Activated CD4-positive, alpha-beta T cell treated with anti-CD3 and anti-CD28 coated beads, Interleukin-2, amount 50 U/mL, for 48 hours (primary cell): ENCODE measurements at regions not wholly inside any gene's neighbourhood (a gene's known extent, or its start where the extent isn't known, plus 50 kb on each side); places are given as distances from the start of the nearest gene placed in this dataset.

ENCODE experiments used
- DNase-seq, 2 experiments: peaks; one replicate each; pipeline ENCODE4 v3.0.0-alpha.2; 2020

DNA sequence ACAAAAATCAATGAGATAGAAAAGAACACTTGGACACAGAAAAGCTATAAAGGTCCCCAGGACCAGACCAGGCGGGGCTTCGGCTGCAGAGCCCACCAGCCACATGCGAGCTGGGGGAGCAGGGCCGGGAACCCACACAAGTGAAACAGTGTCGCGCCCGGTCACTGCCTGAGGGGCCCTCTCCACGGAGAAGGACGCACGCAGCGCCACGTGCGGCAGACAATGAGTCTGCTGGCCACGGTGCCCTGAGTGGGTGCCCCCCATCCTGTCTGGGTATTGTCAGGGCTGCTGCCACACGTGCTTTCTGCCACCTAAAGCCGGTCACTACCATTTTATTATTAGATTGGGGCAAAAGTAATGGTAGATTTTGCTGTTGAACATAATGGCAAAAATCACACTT is 207.9 kb upstream of the HDAC4 start:
- DNase-seq, result no peak

GRCh38 chr2:239608260-239608659 is 207.4 kb upstream of the HDAC4 start:
- no peak for DNase-seq

GRCh38 chr2:239607517-239608191 is 206.8 kb upstream of the HDAC4 start:
- DNase-seq, result no peak

GRCh38 chr2:239606741-239607516 is 206.1 kb upstream of the HDAC4 start:
- DNase-seq, result no peak

DNA sequence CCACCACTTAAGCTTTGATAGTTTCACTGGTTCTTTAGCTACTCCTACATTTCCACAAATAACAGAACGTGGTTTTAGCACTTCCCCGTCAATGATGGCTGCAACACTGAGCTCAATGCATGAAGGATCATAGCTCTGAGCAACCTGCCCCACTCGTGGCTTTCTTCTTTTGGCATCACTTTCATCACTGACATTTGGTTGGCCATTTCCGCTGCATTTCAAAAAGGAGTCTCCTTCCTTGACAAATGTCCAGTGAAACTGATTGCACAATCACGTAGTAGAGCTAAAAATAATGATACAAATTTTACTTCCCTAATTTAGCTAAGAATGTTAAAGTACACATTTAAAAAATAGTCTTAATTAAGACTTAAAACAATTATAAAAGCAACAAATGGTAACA is 205.2 kb upstream of the HDAC4 start:
- no peak for DNase-seq

- DNase-seq, result no peak
Observed at GRCh38 chr2:239605409-239605808, 204.6 kb upstream of the HDAC4 start.

DNA sequence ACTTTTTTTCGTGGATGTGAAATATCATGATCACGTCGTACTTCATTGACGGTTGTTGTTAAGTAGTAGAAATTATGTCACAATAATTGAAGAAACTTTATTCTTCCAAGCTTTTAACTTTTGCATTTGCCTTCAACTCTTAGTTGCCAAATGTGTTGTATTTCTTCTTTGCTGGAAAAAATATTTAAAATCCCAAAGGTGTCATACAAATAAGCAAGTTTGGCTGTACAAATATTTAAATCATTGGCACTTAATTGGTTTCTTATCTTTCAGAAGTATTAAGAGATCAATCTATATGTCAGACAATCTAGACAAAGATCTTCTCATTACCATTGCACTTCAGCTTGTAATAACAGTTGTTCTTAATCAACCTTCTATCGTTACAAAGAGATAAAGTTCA is 204.0 kb upstream of the HDAC4 start:
- DNase-seq, result no peak

DNA sequence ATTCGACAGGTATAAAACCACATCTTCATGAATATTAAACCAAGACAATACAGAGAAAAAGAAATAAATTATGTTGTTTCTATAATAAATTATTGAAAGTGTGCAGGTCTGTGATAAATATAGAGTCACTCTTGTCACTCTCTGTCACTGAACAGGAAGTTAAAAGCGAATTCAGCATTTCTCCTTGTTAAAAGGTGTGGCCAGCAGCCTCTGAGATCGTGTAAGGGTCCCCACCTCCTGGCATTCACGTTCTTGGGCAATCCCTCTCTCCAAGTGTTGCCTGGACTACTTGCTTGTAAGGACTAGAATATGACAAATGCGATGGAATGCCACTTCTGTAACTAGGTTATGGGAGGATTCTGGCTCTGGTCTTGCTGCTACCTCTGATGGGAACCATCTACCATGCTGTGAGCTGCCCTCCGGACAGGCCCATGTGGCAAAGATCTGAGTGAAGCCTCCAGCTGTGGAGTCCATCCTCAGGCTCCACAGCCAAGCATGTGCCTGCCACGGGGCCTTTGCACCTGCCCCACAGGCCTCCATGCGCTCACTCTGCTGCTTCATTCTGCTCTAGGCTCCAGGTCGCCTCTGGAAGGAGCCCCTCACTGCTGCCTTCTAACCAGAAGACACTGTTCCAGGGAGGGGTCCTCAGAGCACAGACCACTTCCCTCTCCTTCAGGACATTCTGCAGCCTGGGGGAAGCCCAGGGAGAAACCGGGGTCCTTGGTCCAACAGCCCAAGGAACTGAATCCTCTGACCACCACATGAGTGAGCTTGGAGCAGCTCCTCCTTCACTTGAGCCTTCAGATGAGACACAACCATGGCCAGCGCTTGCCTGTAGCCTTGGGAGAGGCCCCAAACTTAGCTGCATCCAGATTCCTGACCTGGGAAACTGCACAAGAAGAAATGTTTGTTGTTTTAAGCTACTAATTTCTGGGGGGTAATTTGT is 202.9 kb upstream of the HDAC4 start:
- no peak for DNase-seq

DNA sequence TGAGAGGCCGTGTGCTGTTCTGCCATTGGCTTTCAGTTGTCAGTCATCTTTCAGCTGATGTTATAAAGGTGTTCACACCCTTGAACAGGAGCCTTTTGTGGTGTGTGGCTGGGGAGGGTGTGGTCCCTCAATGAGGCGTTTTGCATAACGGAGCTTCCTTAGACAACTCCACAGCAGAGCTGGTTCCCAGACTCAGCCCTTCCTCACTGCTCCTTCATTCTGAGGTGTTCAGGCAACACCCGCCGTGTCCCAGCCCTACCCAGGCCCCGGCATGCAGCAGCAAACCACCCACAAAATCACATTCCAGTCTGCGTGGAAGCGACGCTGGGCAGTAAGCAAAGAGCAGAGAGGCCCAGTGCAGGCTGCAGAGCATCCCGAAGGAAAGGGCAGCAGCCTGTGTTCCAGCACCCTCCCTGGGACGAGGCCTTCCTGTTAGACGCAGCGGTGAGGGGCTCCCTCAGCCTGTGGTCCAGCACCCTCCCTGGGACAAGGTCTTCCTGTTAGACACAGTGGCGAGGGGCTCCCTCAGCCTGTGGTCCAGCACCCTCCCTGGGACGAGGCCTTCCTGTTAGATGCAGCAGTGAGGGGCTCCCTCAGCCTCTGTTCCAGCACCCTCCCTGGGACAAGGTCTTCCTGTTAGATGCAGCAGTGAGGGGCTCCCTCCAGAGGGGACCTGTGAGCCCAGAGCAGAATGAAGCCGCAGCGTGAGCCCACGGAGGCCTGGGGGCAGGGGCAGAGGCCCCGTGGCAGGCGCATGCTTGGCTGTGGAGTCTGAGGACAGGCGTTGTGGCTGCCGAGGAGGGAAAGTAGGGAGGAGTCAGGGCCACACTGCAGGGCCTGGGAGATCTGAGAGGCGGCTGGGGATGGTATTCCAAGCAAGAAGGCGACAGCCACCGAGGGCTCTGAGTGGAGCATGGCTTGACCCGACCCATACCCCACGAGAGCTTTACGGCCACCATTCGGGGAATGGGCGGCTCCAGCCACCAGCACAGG is 201.8 kb upstream of the HDAC4 start:
- no peak for DNase-seq

- no peak for DNase-seq
Observed at GRCh38 chr2:239601880-239602279, 201.1 kb upstream of the HDAC4 start.

DNA sequence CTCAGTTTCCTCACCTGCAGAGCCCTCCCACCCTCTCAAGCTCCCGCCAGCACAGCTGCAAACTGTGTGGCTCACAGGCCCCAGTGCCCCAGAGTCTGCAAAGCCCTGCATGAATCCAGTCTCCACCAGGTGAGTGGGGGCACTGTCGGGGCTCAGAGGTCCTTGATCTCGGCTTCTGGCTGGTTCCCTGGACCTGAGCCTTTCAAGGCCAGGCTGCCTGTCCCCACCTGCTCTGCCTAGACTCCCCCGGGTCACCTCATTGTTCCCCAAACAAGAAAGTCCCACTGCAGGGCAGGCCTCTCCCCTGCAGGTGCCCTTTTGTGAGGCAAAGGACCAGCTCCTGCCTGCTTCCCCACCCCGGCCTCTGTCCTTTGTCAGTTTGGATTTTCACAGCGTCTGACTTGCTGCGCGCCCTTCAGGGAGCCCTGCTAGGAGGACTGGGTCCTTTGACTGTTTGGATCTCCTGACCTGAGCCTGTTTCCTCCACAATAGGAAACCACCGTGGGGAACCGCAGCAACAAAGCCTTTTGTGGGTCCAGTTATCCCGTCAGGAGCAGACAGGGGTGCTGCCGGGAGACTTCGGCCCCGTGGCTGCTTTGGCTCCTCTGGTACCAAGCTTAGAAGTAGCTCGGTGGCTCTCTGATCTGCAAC is 200.5 kb upstream of the HDAC4 start:
- no peak for DNase-seq

DNA sequence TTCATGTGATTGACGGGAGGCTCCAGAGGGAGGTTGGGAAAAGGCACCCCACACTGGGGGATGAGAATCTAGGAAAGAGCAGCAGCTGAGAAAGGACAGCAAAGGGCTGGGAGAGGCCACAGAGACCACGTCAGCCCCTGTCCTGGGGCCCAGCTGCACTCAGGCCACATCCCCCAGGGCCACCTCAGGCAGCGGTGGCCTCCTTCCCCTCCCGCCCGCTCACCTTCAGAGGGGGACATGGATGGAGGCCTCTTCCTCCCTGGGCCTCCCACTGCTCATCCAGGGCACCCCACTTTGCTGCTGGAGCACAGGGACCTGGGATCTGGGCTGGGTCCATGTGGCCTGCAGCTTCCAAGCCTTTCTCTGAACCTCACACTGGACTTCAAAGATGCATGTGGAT is 199.8 kb upstream of the HDAC4 start:
- DNase-seq, result no peak

GRCh38 chr2:239600001-239600593 is 199.3 kb upstream of the HDAC4 start:
- no peak for DNase-seq

DNA sequence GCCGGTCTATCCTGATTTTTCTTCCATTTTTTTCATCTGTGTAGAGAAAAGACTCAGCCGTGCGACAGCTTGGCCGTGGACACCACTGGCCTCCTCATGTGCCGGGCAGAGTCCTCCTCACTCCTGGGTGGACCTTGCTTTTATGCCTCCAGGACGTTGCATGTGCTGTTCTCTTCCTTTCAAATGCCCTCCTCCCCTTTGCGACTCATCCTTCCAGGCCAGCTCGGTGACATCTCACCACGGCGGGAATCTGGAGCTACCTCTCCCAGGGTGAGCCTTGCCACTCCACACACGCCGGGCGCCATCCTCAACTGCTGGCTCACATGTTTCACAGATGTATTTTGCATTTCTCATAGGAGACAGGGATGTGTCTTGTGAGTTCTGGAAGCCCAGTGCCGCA is 198.5 kb upstream of the HDAC4 start:
- DNase-seq, result no peak

DNA sequence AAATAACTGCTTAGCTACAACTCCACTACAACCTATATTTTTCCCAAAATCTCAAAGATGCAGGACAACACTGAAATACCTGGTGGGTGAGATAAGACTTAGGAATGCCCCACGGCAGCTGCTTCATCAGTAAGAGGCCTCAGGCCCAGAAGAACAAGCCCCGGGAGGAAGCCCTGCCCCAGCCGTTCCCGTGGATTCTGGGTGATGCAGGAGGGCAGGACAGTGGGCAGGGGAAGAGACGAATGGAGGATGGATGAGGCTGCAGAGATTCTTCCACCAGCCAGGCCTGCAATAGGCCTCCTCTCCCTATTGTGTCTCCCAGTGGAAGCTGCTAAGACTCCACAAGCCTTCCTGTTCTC is 197.9 kb upstream of the HDAC4 start:
- DNase-seq, result no peak

DNA sequence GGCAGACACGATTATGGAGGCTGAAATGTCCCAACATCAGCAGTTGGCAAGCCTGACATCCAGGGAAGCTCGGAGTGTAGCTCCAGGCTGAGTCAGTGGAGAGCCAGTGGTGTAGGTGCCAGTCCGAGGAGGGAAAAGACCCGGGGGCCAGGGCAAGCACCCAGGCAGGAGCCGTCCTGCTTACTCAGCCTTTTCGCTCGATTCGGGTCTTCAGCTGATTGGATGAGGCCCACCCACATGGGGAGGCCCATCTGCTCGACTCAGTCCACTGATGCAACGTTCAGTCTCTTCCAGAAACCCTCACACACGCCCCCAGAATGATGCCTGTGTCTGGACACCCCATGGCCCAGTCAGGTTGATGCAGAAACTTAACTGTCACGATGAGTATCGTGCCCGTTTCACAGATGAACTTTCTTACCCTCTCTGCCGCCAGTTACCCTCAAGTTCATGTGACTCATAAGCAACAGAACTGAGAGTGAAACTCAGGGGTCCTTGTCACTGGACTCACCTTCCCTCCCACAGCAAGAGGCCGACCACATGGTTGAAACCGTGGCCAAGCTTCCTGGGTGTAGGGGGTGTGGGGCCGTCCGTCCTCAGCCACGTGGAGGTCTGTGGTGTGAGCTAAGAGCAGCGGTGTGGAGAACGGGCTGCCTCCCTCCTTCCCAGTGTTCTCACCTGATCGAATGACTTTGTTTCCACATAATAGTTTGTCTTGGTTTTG is 197.4 kb upstream of the HDAC4 start:
- no peak for DNase-seq

GRCh38 chr2:239597216-239597615 is 196.4 kb upstream of the HDAC4 start:
- no peak for DNase-seq

- no peak for DNase-seq
Observed at GRCh38 chr2:239596792-239597191, 196.0 kb upstream of the HDAC4 start.

GRCh38 chr2:239596253-239596652 is 195.4 kb upstream of the HDAC4 start:
- DNase-seq, result no peak

DNA sequence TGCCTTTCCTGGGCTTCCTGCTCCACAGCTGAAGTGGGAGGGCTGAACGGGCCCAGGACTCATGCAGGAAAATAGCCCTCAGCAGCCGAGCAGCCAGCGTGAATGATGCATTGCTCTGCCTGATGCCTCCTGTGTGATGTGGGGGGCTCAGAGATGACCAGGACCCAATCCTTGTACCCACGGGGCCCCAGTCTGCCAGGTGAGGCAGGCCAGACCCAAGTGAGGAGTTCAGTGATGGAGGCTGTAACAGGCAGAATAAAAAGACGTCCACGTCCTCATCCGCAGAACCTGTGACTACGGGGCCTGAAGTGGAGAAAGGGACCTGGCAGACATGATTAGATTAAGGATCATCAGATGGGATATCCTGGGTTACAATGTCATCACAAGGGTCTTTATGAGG is 194.9 kb upstream of the HDAC4 start:
- DNase-seq, result no peak
